ENCODE measurements at regions not wholly inside any gene's neighbourhood (a gene's known extent, or its start where the extent isn't known, plus 50 kb on each side); places are given as distances from the start of the nearest gene placed in this dataset.

DNA sequence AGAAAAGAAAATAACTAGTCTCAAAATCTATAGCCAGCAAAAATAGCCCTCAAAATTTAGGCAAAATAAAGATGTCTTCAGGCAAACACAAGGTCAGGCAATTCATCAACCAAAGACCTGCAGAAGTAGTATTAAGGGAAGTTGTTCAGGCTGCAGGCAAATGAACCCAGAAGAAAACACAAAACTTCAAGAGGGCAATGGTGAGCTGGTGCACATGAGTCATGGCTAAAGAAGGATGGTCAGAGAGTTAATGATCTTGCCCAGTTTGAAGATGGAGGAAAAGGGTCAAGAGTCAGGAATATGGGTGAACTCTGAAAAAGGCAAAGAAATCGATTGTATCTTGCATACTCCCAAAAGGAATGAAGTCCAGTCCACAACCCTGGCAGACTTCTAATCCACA, 83.1 kb upstream of the FAT4 start:
- no peak for TF ChIP-seq POLR2AphosphoS5 (IDR thresholded peaks at IDR 0.05; ENCODE audit: low read depth, low read length)
- no peak for TF ChIP-seq TAF1 (IDR thresholded peaks at IDR 0.05; ENCODE audit: borderline replicate concordance, insufficient read depth, low read length)
- no peak for TF ChIP-seq SIN3A (IDR thresholded peaks at IDR 0.05; ENCODE audit: borderline replicate concordance, insufficient read depth, low read length)
- TF ChIP-seq REST (IDR thresholded peaks at IDR 0.05; ENCODE audit: insufficient read depth in 1 of 2, low read depth in 2 of 2, low read length in 2 of 2): no peak
- no peak for TF ChIP-seq FOXP2 (optimal IDR thresholded peaks at IDR 0.05; ENCODE audit: borderline replicate concordance, extremely low read depth, extremely low read length, insufficient read depth)
